H1 (cell line): ENCODE measurements at regions not wholly inside any gene's neighbourhood (a gene's known extent, or its start where the extent isn't known, plus 50 kb on each side); places are given as distances from the start of the nearest gene placed in this dataset.

ENCODE experiments used
- CTCF ChIP-seq, 3 experiments: IDR thresholded peaks; 1 replicate in 2 of 3; 2 replicates in 1 of 3; pipeline versions ENCODE4 v1.5.1 to v1.6.1; 2011; ENCODE audit warnings: low read length in 3 of 3, mild to moderate bottlenecking in 3 of 3, inconsistent platforms in 2 of 3, low read depth in 1 of 3, moderate library complexity in 1 of 3; ENCODE audit not compliant: insufficient read depth in 1 of 3; ENCODE audit errors: control extremely low read depth in 1 of 3
- EP300 ChIP-seq, 2 experiments: IDR thresholded peaks; 1 replicate in 1 of 2; 2 replicates in 1 of 2; pipeline ENCODE4 v1.6.1; 2011 to 2012; ENCODE audit warnings: low read depth in 2 of 2, low read length in 2 of 2, mild to moderate bottlenecking in 2 of 2, borderline replicate concordance in 1 of 2, inconsistent platforms in 1 of 2, moderate library complexity in 1 of 2
- FOSL1 ChIP-seq: IDR thresholded peaks from 2 replicates; pipeline ENCODE4 v1.6.1; 2011; ENCODE audit warnings: mild to moderate bottlenecking, low read depth, low read length, moderate library complexity; ENCODE audit not compliant: insufficient read depth
- HDAC2 ChIP-seq, 2 experiments: fragments of 300-600 bp in 1 of 2; sonication (generic) in 1 of 2; IDR thresholded peaks; 2 replicates each; pipeline ENCODE4 v1.6.1; 2011 to 2012; ENCODE audit warnings: low read depth in 2 of 2, low read length in 2 of 2, mild to moderate bottlenecking in 2 of 2, moderate library complexity in 2 of 2, borderline replicate concordance in 1 of 2, inconsistent platforms in 1 of 2
- POLR2A ChIP-seq, 2 experiments: IDR thresholded peaks; 1 replicate in 1 of 2; 2 replicates in 1 of 2; pipeline ENCODE4 v1.6.1; 2011; ENCODE audit warnings: low read depth in 2 of 2, low read length in 2 of 2, mild to moderate bottlenecking in 2 of 2; ENCODE audit errors: control extremely low read depth in 1 of 2
- RNF2 ChIP-seq: fragments of 200-900, 300-1000 bp; sonication (generic); IDR thresholded peaks from 2 replicates; pipeline ENCODE4 v1.7.1; 2016; ENCODE audit warnings: borderline replicate concordance, low read depth, mild to moderate bottlenecking, antibody characterized with exemption, low read length; ENCODE audit not compliant: poor library complexity, severe bottlenecking; ENCODE audit errors: missing control alignments
- USF2 ChIP-seq: IDR thresholded peaks from 2 replicates; pipeline ENCODE4 v1.6.1; 2011; ENCODE audit warnings: low read length, improper control_type of control experiment
- YY1 ChIP-seq: IDR thresholded peaks from 2 replicates; pipeline ENCODE4 v1.6.1; 2011; ENCODE audit warnings: low read depth, mild to moderate bottlenecking, low read length
- TF ChIP-seq, protein P1 (sequence below): IDR thresholded peaks from 2 replicates; pipeline ENCODE4 v1.6.1; 2012; ENCODE audit warnings: low read length, inconsistent platforms

GRCh38 chr1:87833166-87833565 lies 504.5 kb downstream of the LMO4 start:
- TF ChIP-seq POLR2A (IDR thresholded peaks at IDR 0.05; ENCODE audit: control extremely low read depth in 1 of 2, low read depth in 2 of 2, low read length in 2 of 2) (no peak), CTCF (IDR thresholded peaks at IDR 0.05; ENCODE audit: control extremely low read depth in 1 of 3, insufficient read depth in 1 of 3, low read depth in 1 of 3, low read length in 3 of 3) (no peak), YY1 (no peak), FOSL1 (no peak), RNF2 (no peak), USF2 (no peak), EP300 (IDR thresholded peaks at IDR 0.05; ENCODE audit: borderline replicate concordance in 1 of 2, low read depth in 2 of 2, low read length in 2 of 2) (no peak), HDAC2 (IDR thresholded peaks at IDR 0.05; ENCODE audit: borderline replicate concordance in 1 of 2, low read depth in 2 of 2, low read length in 2 of 2) (no peak)
- TF ChIP-seq, protein P1, sequence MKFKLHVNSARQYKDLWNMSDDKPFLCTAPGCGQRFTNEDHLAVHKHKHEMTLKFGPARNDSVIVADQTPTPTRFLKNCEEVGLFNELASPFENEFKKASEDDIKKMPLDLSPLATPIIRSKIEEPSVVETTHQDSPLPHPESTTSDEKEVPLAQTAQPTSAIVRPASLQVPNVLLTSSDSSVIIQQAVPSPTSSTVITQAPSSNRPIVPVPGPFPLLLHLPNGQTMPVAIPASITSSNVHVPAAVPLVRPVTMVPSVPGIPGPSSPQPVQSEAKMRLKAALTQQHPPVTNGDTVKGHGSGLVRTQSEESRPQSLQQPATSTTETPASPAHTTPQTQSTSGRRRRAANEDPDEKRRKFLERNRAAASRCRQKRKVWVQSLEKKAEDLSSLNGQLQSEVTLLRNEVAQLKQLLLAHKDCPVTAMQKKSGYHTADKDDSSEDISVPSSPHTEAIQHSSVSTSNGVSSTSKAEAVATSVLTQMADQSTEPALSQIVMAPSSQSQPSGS: no peak
